GM12873 (cell line): ENCODE measurements at regions not wholly inside any gene's neighbourhood (a gene's known extent, or its start where the extent isn't known, plus 50 kb on each side); places are given as distances from the start of the nearest gene placed in this dataset.

Source experiments
- CTCF ChIP-seq: IDR thresholded peaks from 2 replicates; pipeline ENCODE4 v1.5.1; 2012; ENCODE audit warnings: low read depth, mild to moderate bottlenecking, moderate library complexity, low read length, control low read depth; ENCODE audit not compliant: insufficient read depth; ENCODE audit errors: missing control alignments

DNA sequence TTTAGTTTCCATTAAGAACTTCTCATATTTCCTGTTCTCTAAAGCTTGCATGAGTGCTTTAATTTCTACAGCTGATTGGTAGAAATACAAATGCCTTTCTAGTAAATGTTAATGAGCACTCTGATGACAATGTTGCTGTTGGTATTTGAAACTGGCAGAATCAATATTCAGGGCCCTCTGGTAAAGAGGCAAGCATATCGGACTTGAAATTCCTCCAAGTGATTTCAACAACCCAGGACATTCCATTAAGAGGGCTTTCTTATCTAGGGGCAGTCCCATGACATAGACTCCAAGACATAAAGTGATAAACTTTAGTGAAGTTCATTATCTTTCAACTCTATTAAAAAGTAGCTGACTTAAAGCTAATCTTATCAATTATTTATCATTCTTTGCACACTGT, 83.1 kb upstream of the VCX start:
- no peak for TF ChIP-seq CTCF

DNA sequence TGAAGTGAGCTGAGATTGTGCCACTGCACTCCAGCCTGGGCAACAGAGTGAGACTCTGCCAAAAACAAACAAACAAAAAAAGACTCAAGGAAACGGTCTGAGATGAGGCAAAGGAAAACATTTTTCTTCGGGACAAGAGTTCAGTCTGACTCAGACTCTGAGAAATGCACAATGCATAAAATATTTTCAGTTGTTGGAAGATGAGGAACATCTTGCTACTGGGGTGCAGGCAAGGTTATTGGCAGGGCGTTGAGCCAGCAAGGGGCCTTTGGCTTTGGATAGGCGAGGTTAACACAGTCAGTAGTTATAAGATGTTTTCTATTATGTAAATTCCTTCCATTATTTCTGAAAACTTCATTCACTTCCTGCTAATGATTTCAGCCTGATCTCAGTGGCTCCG, 96.1 kb upstream of the VCX start:
- TF ChIP-seq CTCF = no peak

DNA sequence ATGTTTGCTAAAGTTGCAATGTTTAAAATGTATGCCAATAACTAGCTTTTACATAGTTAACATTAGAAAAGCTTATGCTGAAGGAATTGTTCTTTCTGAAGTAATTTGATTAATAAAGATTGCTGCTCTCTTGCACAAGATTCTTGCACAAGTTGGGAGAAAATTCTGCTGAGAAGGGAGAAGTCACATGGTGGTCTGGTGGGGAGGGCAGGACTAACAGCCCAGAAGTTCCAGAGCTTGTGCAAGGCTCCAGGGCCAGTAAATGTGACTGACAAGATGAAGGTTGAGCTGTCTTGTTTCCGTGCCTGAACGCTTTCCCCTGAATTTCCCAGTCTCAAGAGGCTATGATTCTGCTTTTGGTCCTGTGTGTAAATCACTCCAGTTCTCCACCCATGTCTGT, 112.9 kb upstream of the VCX start:
- TF ChIP-seq CTCF = no peak

DNA sequence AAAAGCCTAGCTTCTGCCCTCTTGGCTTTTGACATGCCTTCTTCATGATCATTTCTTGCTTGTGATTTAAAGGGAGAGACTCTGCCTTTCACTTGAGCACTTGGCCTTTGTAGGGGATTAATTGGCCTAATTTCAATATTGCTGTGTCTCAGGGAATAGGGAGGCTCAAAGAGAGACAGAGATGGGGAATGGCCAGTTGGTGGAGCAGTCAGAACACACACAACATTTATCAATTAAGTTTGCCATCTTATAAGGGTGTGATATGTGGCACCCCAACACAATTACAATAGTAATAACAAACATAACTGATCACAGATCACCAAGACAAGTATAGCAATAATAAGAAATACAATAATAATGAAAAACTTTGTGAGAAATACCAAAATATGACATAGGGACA, 122.5 kb upstream of the VCX start:
- TF ChIP-seq CTCF = no peak

DNA sequence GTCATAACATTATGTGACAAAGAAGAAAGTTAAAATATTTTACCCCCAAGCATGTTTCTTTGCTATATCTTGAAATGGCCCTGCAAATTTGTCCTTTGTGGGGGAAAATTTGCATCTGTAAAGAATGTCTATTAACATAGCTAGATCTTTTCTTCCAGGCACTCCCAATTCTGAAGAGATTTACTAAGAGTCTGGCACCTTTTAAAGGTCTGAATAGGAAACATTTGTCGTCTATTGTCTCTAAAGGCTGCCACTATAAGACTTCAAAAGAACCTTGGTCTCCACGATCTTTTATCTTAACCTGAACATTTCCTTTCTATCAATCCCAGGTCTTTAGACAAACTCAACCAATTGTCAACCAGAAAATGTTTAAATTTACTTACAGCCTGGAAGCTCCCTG, 128.6 kb upstream of the VCX start:
- no peak for TF ChIP-seq CTCF

DNA sequence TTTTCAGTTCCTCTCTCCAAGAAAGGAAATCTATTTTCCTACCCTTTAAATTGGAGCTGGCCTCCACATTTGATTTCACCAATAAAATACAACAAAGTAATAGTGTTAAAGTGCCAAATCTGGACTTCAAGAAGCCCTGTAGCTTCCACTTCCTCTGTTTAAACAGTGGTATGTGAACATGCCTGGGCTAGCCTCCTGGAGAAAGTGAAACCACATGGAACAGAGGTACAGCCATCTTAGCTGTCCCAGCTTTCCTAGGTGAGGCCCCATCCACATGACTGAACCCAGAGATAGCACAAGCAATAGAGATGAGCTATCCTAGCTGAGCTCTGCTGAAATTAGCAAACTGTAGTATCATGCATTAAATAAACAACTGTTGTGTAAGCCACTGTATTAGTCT, 131.8 kb upstream of the VCX start:
- no peak for TF ChIP-seq CTCF

DNA sequence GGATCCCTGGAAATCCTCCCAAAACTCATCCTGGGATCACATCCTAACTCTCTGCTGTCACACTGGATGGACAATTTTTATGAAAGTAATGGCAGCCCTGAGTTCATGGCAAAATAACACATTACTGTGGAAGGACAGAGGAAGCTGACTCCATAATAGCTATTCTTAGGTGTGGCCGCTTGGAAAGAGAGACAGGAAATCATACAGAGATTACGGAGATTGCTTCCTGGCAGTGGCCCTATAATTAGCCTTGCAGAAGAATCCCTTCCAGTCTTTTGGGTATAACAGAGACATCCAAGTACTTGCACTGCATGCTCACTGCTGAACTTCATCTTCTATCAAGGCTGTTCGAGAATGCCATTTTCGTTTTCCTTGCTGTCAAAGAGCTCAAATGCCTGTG, 133.1 kb upstream of the VCX start:
- TF ChIP-seq CTCF = no peak

DNA sequence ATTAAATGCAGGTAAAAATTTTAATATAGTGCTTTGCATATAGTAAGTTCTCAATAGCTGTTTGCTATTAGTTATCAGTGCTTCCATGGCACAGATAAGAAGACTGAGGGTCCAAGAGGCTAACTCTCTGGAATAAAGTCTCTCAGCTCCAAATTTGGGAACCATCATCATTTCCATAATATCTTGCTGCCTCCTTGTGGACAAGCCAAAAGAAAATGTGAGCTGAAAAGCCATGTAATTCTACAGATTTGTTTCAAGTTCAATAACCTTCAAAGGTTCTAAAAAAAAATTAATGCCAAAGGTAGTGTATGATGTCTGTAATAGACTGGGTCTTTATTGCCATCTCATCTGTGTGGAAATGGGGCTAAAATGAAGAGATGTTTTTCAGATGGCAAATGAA, 136.9 kb upstream of the VCX start:
- no peak for TF ChIP-seq CTCF
